8988T (cell line): ENCODE measurements at regions not wholly inside any gene's neighbourhood (a gene's known extent, or its start where the extent isn't known, plus 50 kb on each side); places are given as distances from the start of the nearest gene placed in this dataset.
"Not testable (repeated sequence)": the region's sequence is repeated elsewhere in the genome, so short reads cannot be mapped to it uniquely, and the experiment has no call there.

Experiments
- DNase-seq: peaks from one replicate; pipeline ENCODE4 v3.0.0; 2011

GRCh38 chr5:17088051-17088450 lies 129.4 kb upstream of the BASP1 start:
- DNase-seq = no peak

DNA sequence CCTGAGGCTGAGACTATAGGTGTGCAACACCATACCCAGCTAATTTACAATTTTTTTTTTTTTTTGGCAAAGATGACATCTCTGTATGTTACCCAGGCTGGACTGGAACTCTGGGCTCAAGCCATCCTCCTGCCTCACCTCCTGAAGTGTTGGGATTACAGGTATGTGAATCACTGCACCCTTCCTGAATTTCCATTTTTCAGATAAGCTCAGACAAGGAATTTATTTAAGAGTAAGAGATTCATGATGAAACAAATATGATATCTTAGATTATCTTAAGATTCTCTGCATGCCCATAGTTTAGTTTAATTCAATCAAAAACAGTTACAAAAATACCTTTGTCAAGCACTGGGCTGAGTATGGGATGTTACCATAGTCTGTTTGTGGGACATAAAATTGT lies 128.4 kb upstream of the BASP1 start:
- DNase-seq = no peak

- no peak for DNase-seq
Observed at GRCh38 chr5:17089690-17090089, 127.7 kb upstream of the BASP1 start.

DNA sequence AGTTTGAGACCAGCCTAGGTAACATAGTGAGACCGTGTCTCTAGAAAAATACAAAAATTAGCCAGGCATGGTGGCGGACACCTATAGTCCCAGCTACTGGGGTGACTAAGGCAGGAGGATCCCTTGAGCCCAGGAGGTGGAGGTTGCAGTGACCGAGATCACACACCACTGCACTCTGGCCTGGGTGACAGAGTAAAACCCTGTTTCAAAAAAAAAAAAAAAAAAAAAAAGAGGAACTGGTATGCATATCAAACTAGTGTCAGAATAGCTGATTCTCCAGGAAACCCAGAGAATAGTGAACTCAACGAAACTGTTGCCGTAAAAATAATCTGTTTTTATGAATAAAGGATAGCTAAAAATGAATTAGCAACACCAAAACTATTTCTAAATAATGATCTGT lies 126.6 kb upstream of the BASP1 start:
- no peak for DNase-seq

GRCh38 chr5:17094830-17095229 lies 122.6 kb upstream of the BASP1 start:
- DNase-seq = no peak

DNA sequence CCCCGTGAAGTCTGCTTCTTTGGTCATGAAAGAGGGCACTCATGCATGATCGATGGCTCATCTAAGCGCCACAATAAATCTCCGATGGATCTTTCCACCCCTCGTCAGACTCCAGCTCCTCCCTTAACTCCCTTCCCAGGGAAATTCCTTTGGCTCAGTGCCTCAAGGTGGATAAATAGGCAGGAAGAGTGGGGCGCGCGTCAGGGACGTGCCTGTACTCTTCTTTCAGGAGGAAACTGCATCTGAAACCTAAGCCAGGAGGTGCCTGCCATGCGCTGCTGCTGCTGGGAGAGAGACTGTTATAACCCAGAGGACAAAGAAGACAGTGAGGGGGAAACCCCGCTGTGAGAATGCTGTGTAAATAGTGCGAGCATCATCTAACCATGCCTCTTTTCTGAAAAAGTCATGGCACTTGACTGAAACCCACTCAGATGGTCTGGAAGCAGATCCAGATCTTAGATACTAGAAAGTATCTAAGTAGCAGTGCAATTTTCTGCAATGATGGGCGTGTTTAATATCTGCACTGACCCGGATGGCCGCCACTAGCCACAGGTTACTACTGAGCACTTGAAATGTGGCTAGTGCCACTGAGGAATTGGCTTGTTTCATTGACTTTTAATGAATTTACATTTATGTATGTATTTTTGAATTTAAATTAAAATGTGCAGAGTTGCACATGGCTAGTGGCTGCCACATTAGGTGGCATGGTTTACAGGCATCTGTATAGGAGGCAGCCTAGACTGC lies 120.3 kb upstream of the BASP1 start:
- DNase-seq = no peak

DNA sequence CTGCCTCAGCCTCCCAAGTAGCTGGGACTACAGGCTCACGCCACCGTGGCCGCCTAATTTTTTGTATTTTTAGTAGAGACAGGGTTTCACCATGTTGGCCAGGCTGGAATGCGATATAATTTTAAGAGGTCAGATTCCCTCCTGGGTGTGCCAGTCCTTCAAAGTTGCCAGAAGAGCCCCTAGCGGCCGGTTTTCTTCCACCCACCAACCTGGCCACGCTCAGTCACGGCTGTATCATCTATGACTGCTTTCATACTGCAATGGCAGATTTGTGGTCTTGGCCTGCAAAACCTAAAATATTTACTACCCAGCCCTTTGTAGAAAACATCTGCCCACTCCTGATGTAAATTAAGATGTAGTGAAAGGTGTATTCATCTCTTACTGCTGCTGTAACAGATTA lies 117.5 kb upstream of the BASP1 start:
- DNase-seq = no peak

DNA sequence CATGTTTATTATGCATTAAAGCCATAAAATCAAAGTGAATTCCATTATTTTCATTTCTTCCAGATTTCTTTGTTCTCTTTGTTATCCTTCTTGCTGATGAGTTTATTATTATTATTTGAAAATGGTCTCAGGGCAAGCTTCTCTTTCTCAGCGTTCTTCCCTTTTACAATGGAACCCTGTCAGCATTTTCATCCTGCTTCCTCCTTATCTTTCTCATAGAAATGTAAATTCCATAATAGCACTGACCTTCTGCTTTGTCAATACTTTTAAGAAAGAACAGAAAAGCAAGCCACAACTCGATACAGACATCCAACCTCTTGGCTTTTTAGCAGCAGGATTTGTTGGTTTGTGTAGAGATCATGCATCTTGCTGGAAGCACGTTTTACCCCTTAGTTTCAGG lies 114.0 kb upstream of the BASP1 start:
- no peak for DNase-seq

DNA sequence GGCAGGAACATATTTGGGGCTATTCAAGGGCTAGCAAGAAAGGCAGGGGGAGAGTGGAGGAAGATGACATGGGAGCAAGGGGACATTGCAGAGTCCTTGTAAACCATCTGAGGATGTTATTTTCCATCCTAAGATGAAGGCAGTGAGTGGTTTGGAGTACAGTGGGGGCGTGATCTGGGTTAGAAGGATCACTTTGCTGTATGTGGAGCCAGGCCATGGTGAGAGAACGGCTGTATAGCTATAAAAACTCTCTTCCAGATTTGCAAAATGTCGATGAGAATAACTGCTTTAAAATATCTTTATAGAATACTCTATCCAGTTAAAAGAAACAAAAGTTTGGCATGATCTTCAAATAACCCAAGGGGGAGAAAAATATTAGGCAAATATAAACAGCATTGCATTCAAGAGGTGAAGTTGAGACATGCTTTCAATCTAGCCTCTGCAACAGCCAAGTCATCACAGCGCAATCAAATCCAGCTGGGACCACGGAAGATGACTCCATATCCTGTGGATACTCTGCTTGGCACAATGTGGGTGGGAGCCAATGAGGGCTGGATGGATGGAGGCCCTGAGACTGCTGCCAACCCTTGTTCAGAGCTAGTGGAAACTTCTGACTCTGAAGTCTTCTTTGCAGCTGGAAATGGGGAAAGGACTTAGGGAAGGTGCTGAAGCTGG lies 111.5 kb upstream of the BASP1 start:
- DNase-seq = no peak

DNA sequence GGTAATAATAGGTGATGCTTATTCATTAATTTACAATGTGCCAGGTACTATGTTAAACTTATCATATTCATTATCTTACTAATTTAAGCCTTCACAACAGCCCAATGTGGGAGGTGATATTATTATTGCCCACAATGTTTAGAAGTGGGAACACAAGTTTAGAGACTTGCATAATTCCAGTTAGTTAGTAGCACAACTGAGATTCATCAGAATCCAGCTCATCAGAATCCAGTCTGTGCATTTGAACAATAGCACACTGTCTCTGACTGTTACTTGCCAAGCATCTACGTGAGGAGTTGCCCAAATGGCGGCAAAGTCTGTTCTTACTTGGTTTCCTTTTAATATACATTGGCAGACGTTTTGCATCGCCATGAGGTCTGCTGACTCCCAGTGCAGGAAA lies 110.9 kb upstream of the BASP1 start:
- DNase-seq = no peak

DNA sequence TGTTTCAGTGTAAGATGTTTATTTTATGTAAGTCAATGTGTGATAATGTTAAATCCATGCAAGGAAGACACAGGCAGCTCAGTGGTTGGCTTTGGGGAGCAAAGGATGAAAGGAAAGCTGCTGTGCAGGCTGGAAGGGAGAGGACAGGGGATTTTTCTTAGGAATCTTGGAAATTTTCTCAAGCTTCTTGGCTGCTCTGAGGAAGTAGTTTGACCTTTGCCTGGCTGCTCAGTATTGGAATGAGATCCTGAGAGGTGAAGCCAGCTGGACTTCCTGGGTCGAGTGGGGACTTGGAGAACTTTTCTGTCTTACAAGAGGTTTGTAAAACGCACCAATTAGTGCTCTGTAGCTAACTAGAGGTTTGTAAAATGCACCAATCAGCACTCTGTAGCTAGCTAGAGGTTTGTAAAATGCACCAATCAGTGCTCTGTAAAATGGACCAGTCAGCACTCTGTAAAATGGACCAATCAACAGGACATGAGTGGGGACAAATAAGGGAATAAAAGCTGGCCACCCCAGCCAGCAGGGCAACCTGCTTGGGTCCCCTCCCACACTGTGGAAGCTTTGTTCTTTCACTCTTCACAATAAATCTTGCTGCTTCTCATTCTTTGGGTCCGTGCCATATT lies 105.2 kb upstream of the BASP1 start:
- not testable (repeated sequence) for DNase-seq

GRCh38 chr5:17113174-17113958 lies 104.1 kb upstream of the BASP1 start:
- no peak for DNase-seq

- no peak for DNase-seq
Observed at GRCh38 chr5:17114233-17114632, 103.2 kb upstream of the BASP1 start.

DNA sequence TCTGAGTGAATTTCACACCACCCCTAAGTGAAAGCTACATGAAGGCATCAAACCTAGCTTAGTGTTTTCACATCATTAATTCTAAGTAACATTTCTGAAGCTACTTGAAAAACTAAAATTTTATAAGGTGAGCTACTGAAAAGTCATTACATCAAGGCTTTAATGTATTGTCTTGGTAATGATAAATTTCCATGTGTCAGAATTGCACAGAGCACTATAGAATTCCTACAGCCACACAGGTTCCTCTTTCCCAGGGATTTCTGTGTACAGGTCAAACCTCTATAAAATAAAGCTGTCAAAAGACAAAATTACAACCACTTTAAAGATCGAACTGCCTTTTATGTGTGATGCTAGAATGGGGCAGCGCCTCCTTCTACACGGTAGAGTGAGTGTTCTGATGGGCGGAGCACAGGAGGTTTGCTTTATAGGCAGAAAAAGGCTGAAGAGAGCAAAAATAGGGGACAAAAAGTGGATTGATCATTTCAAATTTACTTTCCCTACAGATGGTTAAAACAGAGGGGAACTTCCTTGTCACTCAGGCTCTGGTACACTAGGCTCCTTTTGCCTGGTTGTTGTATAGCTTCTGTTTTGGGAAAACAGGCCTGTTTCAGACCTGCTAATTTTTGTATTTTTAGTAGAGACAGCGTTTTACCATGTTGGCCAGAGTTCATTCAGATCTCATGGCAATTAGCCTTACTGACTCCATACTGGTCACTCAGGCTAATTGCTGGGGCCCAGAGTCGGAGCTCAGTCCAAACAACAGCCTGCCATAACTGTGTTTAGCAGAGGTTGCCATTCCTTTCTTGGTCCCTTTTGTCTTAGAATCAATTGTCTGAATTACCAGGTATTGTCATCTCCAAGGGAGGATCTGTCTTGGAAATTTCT lies 102.5 kb upstream of the BASP1 start:
- no peak for DNase-seq

GRCh38 chr5:17115855-17116254 lies 101.6 kb upstream of the BASP1 start:
- DNase-seq = no peak

DNA sequence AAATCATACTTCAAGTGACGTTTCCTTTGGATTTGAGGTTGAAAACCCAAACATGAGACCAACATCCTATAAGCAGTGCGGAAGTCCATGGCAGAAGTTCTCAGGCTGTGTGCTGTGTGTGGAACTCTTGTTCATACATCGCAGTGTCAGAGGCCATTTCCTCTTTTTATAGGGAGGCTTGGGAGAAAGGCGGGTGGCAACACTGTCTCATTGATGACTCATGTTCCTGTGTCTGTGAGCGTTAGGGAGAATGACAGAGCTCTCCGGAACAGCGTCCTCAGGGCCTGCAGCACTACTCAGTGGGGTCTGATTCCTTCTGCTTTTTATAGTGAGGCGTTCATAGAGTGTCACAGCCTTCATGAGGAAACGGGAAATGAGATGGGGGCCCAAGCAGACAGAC lies 98.8 kb upstream of the BASP1 start:
- peak; percentile 85 for DNase-seq

GRCh38 chr5:17120209-17120608 lies 97.2 kb upstream of the BASP1 start:
- DNase-seq = no peak

GRCh38 chr5:17121776-17122175 lies 95.7 kb upstream of the BASP1 start:
- no peak for DNase-seq

GRCh38 chr5:17123010-17123409 lies 94.4 kb upstream of the BASP1 start:
- no peak for DNase-seq

DNA sequence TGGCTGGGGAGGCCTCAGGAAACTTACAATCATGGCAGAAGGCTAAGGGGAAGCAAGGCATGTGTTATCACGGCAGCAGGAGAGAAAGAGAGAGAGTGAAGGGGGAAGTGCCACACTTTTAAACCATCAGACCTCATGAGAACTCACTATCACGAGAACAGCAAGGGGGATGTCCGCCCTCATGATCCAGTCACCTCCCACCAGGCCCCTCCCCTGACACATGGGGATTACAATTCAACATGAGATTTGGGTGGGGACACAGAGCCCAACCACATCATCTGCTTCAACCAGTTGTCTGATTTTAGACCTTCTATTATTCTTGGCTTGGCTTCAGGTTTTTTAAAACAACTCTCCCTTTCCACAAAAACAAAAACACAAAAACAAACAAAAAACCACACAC lies 93.7 kb upstream of the BASP1 start:
- not testable (repeated sequence) for DNase-seq

DNA sequence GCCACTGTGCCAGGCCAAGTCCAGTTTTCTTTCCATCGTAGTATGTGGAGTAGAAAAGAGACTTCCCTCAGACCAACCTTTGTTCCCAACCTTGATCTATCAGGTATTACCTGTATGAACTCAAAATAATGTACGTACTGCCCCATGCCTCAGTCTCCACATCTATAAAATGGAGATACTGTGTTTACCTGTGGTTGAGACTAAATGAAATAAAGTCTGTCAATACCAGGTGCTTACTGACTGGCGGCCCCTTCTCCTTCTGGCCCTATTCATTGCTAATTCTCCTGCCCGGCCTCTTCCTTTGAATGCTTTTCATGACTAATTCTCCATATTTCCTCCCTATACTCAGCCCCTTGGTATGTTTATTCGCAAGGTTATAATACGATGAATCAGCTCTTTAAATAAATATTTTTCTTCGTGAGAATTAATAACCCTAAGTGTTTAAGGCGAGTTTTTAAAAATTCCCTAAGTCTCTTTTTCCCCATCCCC lies 89.6 kb upstream of the BASP1 start:
- peak; percentile 64 for DNase-seq
